ENCODE measurements at regions not wholly inside any gene's neighbourhood (a gene's known extent, or its start where the extent isn't known, plus 50 kb on each side); places are given as distances from the start of the nearest gene placed in this dataset.

- TF ChIP-seq EZH2 (IDR thresholded peaks at IDR 0.05; ENCODE audit: borderline replicate concordance, insufficient read depth, low read depth, low read length, poor library complexity, severe bottlenecking) = no peak
- TF ChIP-seq CTCF (IDR thresholded peaks at IDR 0.05) = no peak
Observed at GRCh38 chr2:207279520-207279919, 113.8 kb upstream of the KLF7 start.

All from B cell (primary cell).